HCT116 (cell line): ENCODE measurements at regions not wholly inside any gene's neighbourhood (a gene's known extent, or its start where the extent isn't known, plus 50 kb on each side); places are given as distances from the start of the nearest gene placed in this dataset.

Experiments used
- ATAC-seq: fragments of 200-7000 bp; cut with Tn5 transposase; 2 replicates; pipeline ENCODE4 v1.9.1; 2020; ENCODE audit warnings: mild to moderate bottlenecking, moderate library complexity
- BruUV-seq: library from RNA; stranded (reverse); fragments of 400-500 nt; replicated peaks from 2 replicates; lab custom pipeline; 2021; lab: Mats Ljungman, UMichigan
- CTCF ChIA-PET: fragments of 300-600 bp; sonication (Branson Sonifier 250); formaldehyde crosslinking; loops from one replicate; lab custom pipeline; 2021; ENCODE audit warnings: antibody characterized with exemption; lab: Charles Lee
- POLR2A ChIA-PET: fragments of 300-600, 350-600 bp; sonication (Branson Sonifier 250); formaldehyde crosslinking; loops from one replicate; lab custom pipeline; 2021; ENCODE audit warnings: antibody characterized with exemption; lab: Charles Lee
- RAD21 ChIA-PET, 2 experiments: fragments of 300-600 bp; sonication (Branson Sonifier 250); formaldehyde crosslinking; loops; one replicate each; lab custom pipeline; 2023; ENCODE audit warnings: low total read pairs in 2 of 2; ENCODE audit not compliant: uncharacterized antibody in 2 of 2, unreplicated experiment in 2 of 2, low non-redundant PET in 1 of 2; lab: Charles Lee
- DNase-seq: peaks from one replicate; pipeline ENCODE4 v3.0.0-alpha.2; 2010; ENCODE audit warnings: low read depth, low spot score
- H2AFZ ChIP-seq: fragments of 200-600 bp; shearing (Covaris generic), sonication (generic); 2 replicates; pipeline ENCODE4 v1.6.1; 2017; ENCODE audit warnings: low read depth, mixed run types, mixed read lengths, antibody characterized with exemption, low read length; ENCODE audit not compliant: poor library complexity, severe bottlenecking
- H3K27ac ChIP-seq: 2 replicates; pipeline ENCODE4 v1.5.1; 2012; ENCODE audit warnings: low read depth, low read length
- H3K27me3 ChIP-seq: fragments of 200-600 bp; sonication (generic); 2 replicates; pipeline ENCODE4 v1.6.1; 2016; ENCODE audit warnings: mixed run types, low read length, mixed read lengths; ENCODE audit not compliant: insufficient read depth
- H3K36me3 ChIP-seq, 2 experiments: fragments of 200-500 bp in 1 of 2; fragments of 200-600 bp in 1 of 2; sonication (Bioruptor generic) in 1 of 2; sonication (generic) in 1 of 2; 2 replicates each; pipeline versions ENCODE4 v1.5.1 to v1.6.1; 2014 to 2016; ENCODE audit warnings: low read length in 2 of 2, inconsistent platforms in 1 of 2, mixed read lengths in 1 of 2, mixed run types in 1 of 2; ENCODE audit not compliant: insufficient read depth in 2 of 2, control insufficient read depth in 1 of 2
- H3K4me1 ChIP-seq, 2 experiments: fragments of 200-600 bp in 1 of 2; sonication (generic) in 1 of 2; 2 replicates each; pipeline versions ENCODE4 v1.5.1 to v1.6.1; 2012 to 2017; ENCODE audit warnings: low read length in 2 of 2, inconsistent platforms in 1 of 2, mild to moderate bottlenecking in 1 of 2, mixed read lengths in 1 of 2, mixed run types in 1 of 2, moderate library complexity in 1 of 2; ENCODE audit not compliant: insufficient read depth in 2 of 2, control insufficient read depth in 1 of 2
- H3K4me2 ChIP-seq: fragments of 200-600 bp; sonication (generic); 2 replicates; pipeline ENCODE4 v1.6.1; 2017; ENCODE audit warnings: mixed run types, low read length, mixed read lengths
- H3K4me3 ChIP-seq, 2 experiments: fragments of 200-600 bp in 1 of 2; sonication (generic) in 1 of 2; replicated peaks in 1 of 2; 2 replicates each; pipeline ENCODE4 v1.5.1; 2011 to 2016; ENCODE audit warnings: low read length in 2 of 2, control low read depth in 1 of 2, low read depth in 1 of 2, mild to moderate bottlenecking in 1 of 2, mixed read lengths in 1 of 2, mixed run types in 1 of 2
- H3K79me2 ChIP-seq: fragments of 200-600 bp; sonication (generic); 2 replicates; pipeline ENCODE4 v1.6.1; 2017; ENCODE audit warnings: mild to moderate bottlenecking, mixed run types, low read length, moderate library complexity, mixed read lengths; ENCODE audit not compliant: insufficient read depth
- H3K9ac ChIP-seq: fragments of 200-600 bp; sonication (generic); 2 replicates; pipeline ENCODE4 v1.6.1; 2016; ENCODE audit warnings: low read length, mixed read lengths
- H3K9me2 ChIP-seq: fragments of 200-600 bp; sonication (generic), shearing (Covaris generic); 2 replicates; pipeline ENCODE4 v1.6.1; 2017; ENCODE audit warnings: mixed run types, mild to moderate bottlenecking, moderate library complexity; ENCODE audit not compliant: insufficient read depth
- H3K9me3 ChIP-seq, 2 experiments: fragments of 200-500 bp in 1 of 2; fragments of 200-600 bp in 1 of 2; sonication (Bioruptor generic) in 1 of 2; sonication (generic) in 1 of 2; 2 replicates each; pipeline ENCODE4 v1.6.1; 2014 to 2017; ENCODE audit warnings: low read length in 2 of 2, mixed read lengths in 2 of 2, inconsistent platforms in 1 of 2, low read depth in 1 of 2, mild to moderate bottlenecking in 1 of 2, mixed run types in 1 of 2, moderate library complexity in 1 of 2; ENCODE audit not compliant: control insufficient read depth in 1 of 2, insufficient read depth in 1 of 2
- H4K20me1 ChIP-seq: fragments of 200-600 bp; sonication (generic), shearing (Covaris generic); 2 replicates; pipeline ENCODE4 v1.6.1; 2017; ENCODE audit warnings: mixed run types, mild to moderate bottlenecking, moderate library complexity; ENCODE audit not compliant: insufficient read depth
- EGR1 ChIP-seq: IDR thresholded peaks from 2 replicates; pipeline ENCODE4 v1.6.1; 2012; ENCODE audit warnings: low read depth
- EZH2 ChIP-seq: fragments of 200-600 bp; sonication (generic); IDR thresholded peaks from 2 replicates; pipeline ENCODE4 v1.6.1; 2017; ENCODE audit warnings: antibody characterized with exemption, mixed run types
- EZH2phosphoT487 ChIP-seq: fragments of 200-600 bp; IDR thresholded peaks from 2 replicates; pipeline ENCODE4 v1.6.1; 2018; ENCODE audit warnings: antibody characterized with exemption, borderline replicate concordance
- POLR2A ChIP-seq: IDR thresholded peaks from 2 replicates; pipeline ENCODE4 v1.7.0; 2011; ENCODE audit warnings: borderline replicate concordance; ENCODE audit not compliant: insufficient read depth, insufficient read length; ENCODE audit errors: extremely low read depth
- RAD21 ChIP-seq: IDR thresholded peaks from 2 replicates; pipeline ENCODE4 v1.6.1; 2012; ENCODE audit warnings: low read depth, mild to moderate bottlenecking
- SP1 ChIP-seq: IDR thresholded peaks from 2 replicates; pipeline ENCODE4 v1.6.1; 2012; ENCODE audit warnings: low read depth
- SRF ChIP-seq: IDR thresholded peaks from 2 replicates; pipeline ENCODE4 v1.6.1; 2012; ENCODE audit warnings: low read depth
- intact Hi-C: fragments of 100-400 bp; cut with micrococcal nuclease; formaldehyde crosslinking; loops from 2 replicates; pipeline ENCODE4 v1.10.0; 2022
- TF ChIP-seq, protein P1 (sequence below): IDR thresholded peaks from 2 replicates; pipeline ENCODE4 v1.6.1; 2012; ENCODE audit warnings: low read depth
- TF ChIP-seq, protein P2 (sequence below), 3 experiments: fragments of 200-600 bp in 1 of 3; sonication (generic) in 1 of 3; IDR thresholded peaks in 2 of 3; conservative IDR thresholded peaks in 1 of 3; 2 replicates each; pipeline ENCODE4 v1.5.1; 2012 to 2017; ENCODE audit warnings: low read depth in 2 of 3, low read length in 2 of 3, antibody characterized with exemption in 1 of 3, borderline replicate concordance in 1 of 3, control low read depth in 1 of 3, mild to moderate bottlenecking in 1 of 3, mixed read lengths in 1 of 3, mixed run types in 1 of 3, moderate library complexity in 1 of 3; ENCODE audit not compliant: insufficient read depth in 1 of 3

DNA sequence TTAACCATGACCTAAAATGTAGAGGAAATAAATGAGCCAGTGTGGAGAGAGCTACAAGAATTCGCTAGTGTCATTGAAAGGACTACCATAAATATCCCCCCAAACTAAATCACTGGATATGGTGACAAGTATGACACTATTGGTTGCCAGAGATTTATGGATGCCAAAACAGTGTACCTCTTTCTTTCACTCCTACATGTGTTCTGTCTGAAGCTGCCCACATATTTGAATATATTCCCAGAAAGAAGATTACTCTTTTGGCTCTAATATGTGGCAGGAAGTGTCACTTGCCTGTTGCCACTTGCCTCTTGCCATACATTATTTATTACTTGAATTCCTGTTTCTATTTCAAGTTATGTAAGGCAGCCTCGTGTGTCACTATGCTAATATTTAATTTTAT is 1573.6 kb downstream of the TECRL start:
- no peak overlapping the region for H3K27ac ChIP-seq
- ATAC-seq (no peak), DNase-seq (no peak)
- no peaks in the 10 kb centered on the region for H3K27me3 ChIP-seq
- ChIA-PET CTCF (no interaction called here), RAD21 (no interaction called here)
- intact Hi-C loops, result no loop called here
- H3K9me3 ChIP-seq, result peaks cover 3 to 24% of the 10 kb centered on the region in 2 experiments; a peak in 2 of 4 replicates
- H3K4me2 ChIP-seq, result no peak overlapping the region
- H4K20me1 ChIP-seq, result no peaks in the 10 kb centered on the region
- no peak overlapping the region for H2AFZ ChIP-seq
- H3K4me3 ChIP-seq, result no peak overlapping the region
- H3K36me3 ChIP-seq, result no peaks in the 10 kb centered on the region
- TF ChIP-seq EGR1 (no peak), EZH2 (no peak), SP1 (no peak), RAD21 (no peak)
- TF ChIP-seq, protein P1, sequence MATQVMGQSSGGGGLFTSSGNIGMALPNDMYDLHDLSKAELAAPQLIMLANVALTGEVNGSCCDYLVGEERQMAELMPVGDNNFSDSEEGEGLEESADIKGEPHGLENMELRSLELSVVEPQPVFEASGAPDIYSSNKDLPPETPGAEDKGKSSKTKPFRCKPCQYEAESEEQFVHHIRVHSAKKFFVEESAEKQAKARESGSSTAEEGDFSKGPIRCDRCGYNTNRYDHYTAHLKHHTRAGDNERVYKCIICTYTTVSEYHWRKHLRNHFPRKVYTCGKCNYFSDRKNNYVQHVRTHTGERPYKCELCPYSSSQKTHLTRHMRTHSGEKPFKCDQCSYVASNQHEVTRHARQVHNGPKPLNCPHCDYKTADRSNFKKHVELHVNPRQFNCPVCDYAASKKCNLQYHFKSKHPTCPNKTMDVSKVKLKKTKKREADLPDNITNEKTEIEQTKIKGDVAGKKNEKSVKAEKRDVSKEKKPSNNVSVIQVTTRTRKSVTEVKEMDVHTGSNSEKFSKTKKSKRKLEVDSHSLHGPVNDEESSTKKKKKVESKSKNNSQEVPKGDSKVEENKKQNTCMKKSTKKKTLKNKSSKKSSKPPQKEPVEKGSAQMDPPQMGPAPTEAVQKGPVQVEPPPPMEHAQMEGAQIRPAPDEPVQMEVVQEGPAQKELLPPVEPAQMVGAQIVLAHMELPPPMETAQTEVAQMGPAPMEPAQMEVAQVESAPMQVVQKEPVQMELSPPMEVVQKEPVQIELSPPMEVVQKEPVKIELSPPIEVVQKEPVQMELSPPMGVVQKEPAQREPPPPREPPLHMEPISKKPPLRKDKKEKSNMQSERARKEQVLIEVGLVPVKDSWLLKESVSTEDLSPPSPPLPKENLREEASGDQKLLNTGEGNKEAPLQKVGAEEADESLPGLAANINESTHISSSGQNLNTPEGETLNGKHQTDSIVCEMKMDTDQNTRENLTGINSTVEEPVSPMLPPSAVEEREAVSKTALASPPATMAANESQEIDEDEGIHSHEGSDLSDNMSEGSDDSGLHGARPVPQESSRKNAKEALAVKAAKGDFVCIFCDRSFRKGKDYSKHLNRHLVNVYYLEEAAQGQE, result no peak
- TF ChIP-seq, all 23 proteins: peak for 0
- no peaks in the 10 kb centered on the region for H3K4me1 ChIP-seq
- H3K9ac ChIP-seq, result no peak overlapping the region
- H3K79me2 ChIP-seq, result no peaks in the 10 kb centered on the region
- no peaks in the 10 kb centered on the region for H3K9me2 ChIP-seq
- POLR2A ChIA-PET, result no interaction called here
- no TSS peak for BruUV-seq

DNA sequence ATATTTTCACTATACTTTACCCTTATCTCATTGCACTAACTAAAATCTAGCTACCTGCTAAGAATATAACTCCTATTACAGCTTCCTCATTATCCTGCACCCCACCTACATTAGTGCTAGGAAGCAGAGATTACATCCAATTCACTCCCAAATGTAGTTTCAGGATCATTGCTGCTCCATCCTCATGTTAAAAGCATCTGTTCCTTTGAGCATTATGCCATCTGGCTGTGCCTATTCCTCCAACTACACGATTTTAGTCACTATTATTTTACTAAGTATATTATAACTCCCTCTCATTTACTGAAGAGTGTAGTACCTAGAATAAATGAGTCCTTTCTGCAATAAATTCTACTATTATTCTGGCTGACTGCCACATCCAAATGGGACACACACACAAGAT is 1586.9 kb downstream of the TECRL start:
- CTCF ChIA-PET, result no interaction called here
- RAD21 ChIA-PET, result no interaction called here
- DNase-seq, result no peak
- ATAC-seq, result no peak
- Histone ChIP-seq H3K27ac (no peak overlapping the region), H3K4me3 (no peak overlapping the region), H3K79me2 (no peaks in the 10 kb centered on the region), H3K36me3 (no peaks in the 10 kb centered on the region), H3K9ac (no peak overlapping the region), H3K27me3 (no peaks in the 10 kb centered on the region), H3K4me1 (no peaks in the 10 kb centered on the region), H2AFZ (no peak overlapping the region), H4K20me1 (no peaks in the 10 kb centered on the region), H3K4me2 (no peak overlapping the region), H3K9me3 (peaks cover 6% of the 10 kb centered on the region in 2 experiments; a peak in 2 of 4 replicates), H3K9me2 (no peaks in the 10 kb centered on the region)
- POLR2A ChIA-PET, result no interaction called here
- BruUV-seq, result no TSS peak
- no peak for TF ChIP-seq EZH2phosphoT487
- TF ChIP-seq SRF, result no peak
- TF ChIP-seq, protein P2, sequence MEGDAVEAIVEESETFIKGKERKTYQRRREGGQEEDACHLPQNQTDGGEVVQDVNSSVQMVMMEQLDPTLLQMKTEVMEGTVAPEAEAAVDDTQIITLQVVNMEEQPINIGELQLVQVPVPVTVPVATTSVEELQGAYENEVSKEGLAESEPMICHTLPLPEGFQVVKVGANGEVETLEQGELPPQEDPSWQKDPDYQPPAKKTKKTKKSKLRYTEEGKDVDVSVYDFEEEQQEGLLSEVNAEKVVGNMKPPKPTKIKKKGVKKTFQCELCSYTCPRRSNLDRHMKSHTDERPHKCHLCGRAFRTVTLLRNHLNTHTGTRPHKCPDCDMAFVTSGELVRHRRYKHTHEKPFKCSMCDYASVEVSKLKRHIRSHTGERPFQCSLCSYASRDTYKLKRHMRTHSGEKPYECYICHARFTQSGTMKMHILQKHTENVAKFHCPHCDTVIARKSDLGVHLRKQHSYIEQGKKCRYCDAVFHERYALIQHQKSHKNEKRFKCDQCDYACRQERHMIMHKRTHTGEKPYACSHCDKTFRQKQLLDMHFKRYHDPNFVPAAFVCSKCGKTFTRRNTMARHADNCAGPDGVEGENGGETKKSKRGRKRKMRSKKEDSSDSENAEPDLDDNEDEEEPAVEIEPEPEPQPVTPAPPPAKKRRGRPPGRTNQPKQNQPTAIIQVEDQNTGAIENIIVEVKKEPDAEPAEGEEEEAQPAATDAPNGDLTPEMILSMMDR (IDR thresholded peaks at IDR 0.05 in 2 of 3, conservative IDR thresholded peaks at IDR 0.05 in 1 of 3; ENCODE audit: borderline replicate concordance in 1 of 3, insufficient read depth in 1 of 3, low read depth in 2 of 3, low read length in 2 of 3), result no peak
- no peak for TF ChIP-seq EGR1
- TF ChIP-seq POLR2A, result no peak
- intact Hi-C loops, result no loop called here
